B cell (primary cell): ENCODE measurements at regions not wholly inside any gene's neighbourhood (a gene's known extent, or its start where the extent isn't known, plus 50 kb on each side); places are given as distances from the start of the nearest gene placed in this dataset.

Source experiments
- ATAC-seq: fragments of 200-7000 bp; cut with Tn5 transposase; one replicate; pipeline ENCODE4 v1.10.0; 2021; ENCODE audit warnings: low read depth, mild to moderate bottlenecking, moderate number of reproducible peaks, moderate library complexity
- CTCF ChIA-PET: fragments of 350-600 bp; sonication (Branson Sonifier 250); formaldehyde crosslinking; loops from one replicate; lab custom pipeline; 2021; ENCODE audit warnings: antibody characterized with exemption, inconsistent platforms; lab: Charles Lee
- POLR2A ChIA-PET: fragments of 350-600 bp; sonication (Branson Sonifier 250); formaldehyde crosslinking; loops from one replicate; lab custom pipeline; 2021; ENCODE audit warnings: antibody characterized with exemption; lab: Charles Lee
- DNase-seq: peaks from one replicate; pipeline ENCODE4 v3.0.0; 2013
- H2AFZ ChIP-seq: 2 replicates; pipeline ENCODE4 v1.6.1; 2012; ENCODE audit warnings: mild to moderate bottlenecking, low read depth, low read length; ENCODE audit not compliant: insufficient read depth, poor library complexity, severe bottlenecking
- H3K27ac ChIP-seq, 2 donors: 1 replicate in 1 of 2; 2 replicates in 1 of 2; pipeline ENCODE4 v1.5.1; 2012 to 2013; ENCODE audit warnings: low read length in 2 of 2, mild to moderate bottlenecking in 2 of 2, moderate library complexity in 1 of 2
- H3K27me3 ChIP-seq, 4 experiments: fragments of 200-600 bp in 1 of 4; sonication (generic) in 1 of 4; replicated peaks in 1 of 4; 1 replicate in 2 of 4; 2 replicates in 2 of 4; pipeline versions ENCODE4 v1.6.1 to v1.7.0; 2013 to 2016; ENCODE audit warnings: low read length in 3 of 4, mild to moderate bottlenecking in 2 of 4, mixed read lengths in 1 of 4, moderate library complexity in 1 of 4; ENCODE audit not compliant: insufficient read depth in 4 of 4, control insufficient read depth in 3 of 4; ENCODE audit errors: control extremely low read depth in 1 of 4
- H3K36me3 ChIP-seq, 2 experiments: replicated peaks in 1 of 2; 1 replicate in 1 of 2; 2 replicates in 1 of 2; pipeline versions ENCODE4 v1.6.1 to v1.7.1; 2013; ENCODE audit warnings: low read length in 1 of 2; ENCODE audit not compliant: insufficient read depth in 2 of 2, control insufficient read depth in 1 of 2; ENCODE audit errors: control extremely low read depth in 1 of 2, extremely low read depth in 1 of 2
- H3K4me1 ChIP-seq, 2 donors: fragments of 200-600 bp in 1 of 2; sonication (generic) in 1 of 2; 1 replicate in 1 of 2; 2 replicates in 1 of 2; pipeline versions ENCODE4 v1.5.1 to v1.6.1; 2013 to 2017; ENCODE audit warnings: low read length in 2 of 2; ENCODE audit not compliant: control insufficient read depth in 2 of 2, insufficient read depth in 2 of 2
- H3K4me2 ChIP-seq: replicated peaks from 2 replicates; pipeline ENCODE3; 2012; ENCODE audit warnings: mild to moderate bottlenecking, low read depth, low read length; ENCODE audit not compliant: poor library complexity, severe bottlenecking
- H3K4me3 ChIP-seq, 5 experiments: fragments of 200-600 bp in 1 of 5; sonication (generic) in 1 of 5; 1 replicate in 3 of 5; 2 replicates in 2 of 5; pipeline versions ENCODE4 v1.5.1 to v1.7.0; 2011 to 2016; ENCODE audit warnings: low read length in 4 of 5, mild to moderate bottlenecking in 4 of 5, low read depth in 2 of 5, control low read depth in 1 of 5, moderate library complexity in 1 of 5; ENCODE audit not compliant: insufficient read depth in 1 of 5; ENCODE audit errors: control extremely low read depth in 1 of 5, extremely low read depth in 1 of 5
- H3K79me2 ChIP-seq: fragments of 200-600 bp; sonication (generic); one replicate; pipeline ENCODE4 v1.6.0; 2016; ENCODE audit warnings: low read length; ENCODE audit not compliant: control insufficient read depth, insufficient read depth
- H3K9ac ChIP-seq: fragments of 200-600 bp; sonication (generic); 2 replicates; pipeline ENCODE4 v1.6.1; 2017; ENCODE audit warnings: mild to moderate bottlenecking, low read length, moderate library complexity
- H3K9me3 ChIP-seq, 3 donors: one replicate each; pipeline versions ENCODE4 v1.6.1 to v1.7.1; 2013; ENCODE audit warnings: low read length in 2 of 3; ENCODE audit not compliant: control insufficient read depth in 2 of 3, insufficient read depth in 1 of 3; ENCODE audit errors: control extremely low read depth in 1 of 3
- H4K20me1 ChIP-seq: 2 replicates; pipeline ENCODE4 v1.6.0; 2012; ENCODE audit warnings: mild to moderate bottlenecking, low read length; ENCODE audit not compliant: insufficient read depth, control insufficient read depth, poor library complexity, severe bottlenecking
- H3K27ac Mint-ChIP-seq: one replicate; pipeline ENCODE4 v1.8.0; 2021; ENCODE audit warnings: mixed read lengths
- H3K27me3 Mint-ChIP-seq: one replicate; pipeline ENCODE4 v1.8.0; 2021; ENCODE audit warnings: mixed read lengths
- H3K4me1 Mint-ChIP-seq: one replicate; pipeline ENCODE4 v1.8.0; 2021; ENCODE audit warnings: mixed read lengths
- H3K4me3 Mint-ChIP-seq: one replicate; pipeline ENCODE4 v1.8.0; 2021; ENCODE audit warnings: mixed read lengths
- H3K9me3 Mint-ChIP-seq: one replicate; pipeline ENCODE4 v1.8.0; 2022; ENCODE audit warnings: mixed read lengths; ENCODE audit not compliant: insufficient read depth
- CTCF ChIP-seq: fragments of 200-600 bp; IDR thresholded peaks from one replicate; pipeline ENCODE4 v1.8.0; 2022; ENCODE audit warnings: antibody characterized with exemption, mild to moderate bottlenecking
- EZH2 ChIP-seq: IDR thresholded peaks from 2 replicates; pipeline ENCODE4 v1.6.1; 2012; ENCODE audit warnings: borderline replicate concordance, low read depth, mild to moderate bottlenecking, moderate library complexity, low read length; ENCODE audit not compliant: insufficient read depth, poor library complexity, severe bottlenecking
- WGBS: methylation state at CpG from one replicate; pipeline ENCODE4 v1.1.5; 2013; ENCODE audit warnings: missing lambda C conversion rate; ENCODE audit not compliant: insufficient coverage; 5-methylcytosine and 5-hydroxymethylcytosine counted together
- intact Hi-C: fragments of 100-400 bp; cut with micrococcal nuclease; formaldehyde crosslinking; loops from one replicate; pipeline ENCODE4 v1.10.0; 2022

GRCh38 chr11:22991196-22991595 is 130.9 kb upstream of the CCDC179 start:
- no peak overlapping the region for H3K4me3 Mint-ChIP-seq

GRCh38 chr11:23006730-23007129 is 146.5 kb upstream of the CCDC179 start:
- Histone ChIP-seq H3K4me3 (no peak overlapping the region), H3K9ac (no peak overlapping the region), H3K27me3 (no peaks in the 10 kb centered on the region), H3K36me3 (no peaks in the 10 kb centered on the region), H3K4me2 (no peak overlapping the region), H3K79me2 (no peaks in the 10 kb centered on the region), H3K4me1 (no peaks in the 10 kb centered on the region), H3K27ac (no peak overlapping the region), H3K9me3 (peaks cover 2 to 11% (median 8%) of the 10 kb centered on the region in 3 donors), H4K20me1 (no peaks in the 10 kb centered on the region), H2AFZ (no peak overlapping the region)
- DNase-seq (no peak), ATAC-seq (no peak)
- ChIA-PET POLR2A (no interaction called here), CTCF (no interaction called here)
- intact Hi-C loops, result no loop called here
- no peaks in the 10 kb centered on the region for H3K27me3 Mint-ChIP-seq
- no peaks in the 10 kb centered on the region for H3K4me1 Mint-ChIP-seq
- no CpG with 5 or more reads among the region's 4 CpGs for WGBS
- peaks cover 5% of the 10 kb centered on the region for H3K9me3 Mint-ChIP-seq
- no peak overlapping the region for H3K27ac Mint-ChIP-seq
- TF ChIP-seq CTCF, result no peak
- TF ChIP-seq EZH2, result no peak
- H3K4me3 Mint-ChIP-seq, result no peak overlapping the region

More at GRCh38 chr11:22991196-22991595, 130.9 kb upstream of the CCDC179 start:
- no peak overlapping the region for H3K27ac ChIP-seq
- Mint-ChIP-seq H3K4me1 (no peaks in the 10 kb centered on the region), H3K27me3 (no peaks in the 10 kb centered on the region), H3K9me3 (peaks cover 16% of the 10 kb centered on the region), H3K27ac (no peak overlapping the region)
- intact Hi-C loops, result no loop called here
- DNase-seq, result no peak
- ChIA-PET POLR2A (no interaction called here), CTCF (interaction anchor here (1.4 kb wide), 1 partner anchor 13 kb away, joined by 3 read pairs; no protein-coding TSS in a partner anchor)
- no peaks in the 10 kb centered on the region for H3K4me1 ChIP-seq
- no peak overlapping the region for H3K4me3 ChIP-seq
- no peak for TF ChIP-seq EZH2
- no peak for TF ChIP-seq CTCF
- no peaks in the 10 kb centered on the region for H3K27me3 ChIP-seq
- ATAC-seq, result no peak
- H3K9me3 ChIP-seq, result peaks cover 0 to 9% (median 8%) of the 10 kb centered on the region in 3 donors
- no peaks in the 10 kb centered on the region for H4K20me1 ChIP-seq
- H3K9ac ChIP-seq, result no peak overlapping the region
- no peak overlapping the region for H2AFZ ChIP-seq
- H3K4me2 ChIP-seq, result no peak overlapping the region
- H3K79me2 ChIP-seq, result no peaks in the 10 kb centered on the region
- H3K36me3 ChIP-seq, result no peaks in the 10 kb centered on the region
